HG03442 (cell line): ENCODE measurements at regions not wholly inside any gene's neighbourhood (a gene's known extent, or its start where the extent isn't known, plus 50 kb on each side); places are given as distances from the start of the nearest gene placed in this dataset.

ENCODE experiments used
- ATAC-seq: cut with Tn5 transposase; IDR thresholded peaks from one replicate; pipeline ENCODE4 v1.9.1; 2021; ENCODE audit warnings: mild to moderate bottlenecking, moderate library complexity; ENCODE audit not compliant: unreplicated experiment

GRCh38 chr14:83314764-83315163, 1781.1 kb upstream of the SEL1L start:
- no peak for ATAC-seq

- ATAC-seq = no peak
These were observed 1782.7 kb upstream of the SEL1L start for GRCh38 chr14:83316356-83316755.

GRCh38 chr14:83320837-83321236, 1787.2 kb upstream of the SEL1L start:
- ATAC-seq = no peak

- no peak for ATAC-seq
These were observed 1797.9 kb upstream of the SEL1L start for GRCh38 chr14:83331513-83331912.

- ATAC-seq = no peak
These were observed 1808.9 kb upstream of the SEL1L start for GRCh38 chr14:83342590-83342989.

DNA sequence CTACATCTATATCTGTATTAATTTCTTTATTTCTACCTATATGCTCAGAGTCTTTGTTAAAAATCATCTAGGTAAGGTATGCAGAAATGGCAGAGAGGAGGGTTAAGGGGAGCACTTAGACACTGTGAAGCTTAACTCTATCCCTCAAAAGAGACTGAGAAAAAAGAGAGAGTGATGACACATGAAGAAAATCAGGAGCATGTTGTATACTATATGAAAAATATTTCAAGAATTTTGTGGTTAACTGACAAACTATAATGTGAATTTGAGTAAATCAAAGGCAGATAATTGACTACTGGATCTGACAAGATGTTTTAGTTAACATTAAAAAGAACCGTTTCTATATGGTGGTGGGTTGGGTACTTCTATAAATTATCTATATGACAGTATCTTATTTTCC, 1814.2 kb upstream of the SEL1L start:
- no peak for ATAC-seq

DNA sequence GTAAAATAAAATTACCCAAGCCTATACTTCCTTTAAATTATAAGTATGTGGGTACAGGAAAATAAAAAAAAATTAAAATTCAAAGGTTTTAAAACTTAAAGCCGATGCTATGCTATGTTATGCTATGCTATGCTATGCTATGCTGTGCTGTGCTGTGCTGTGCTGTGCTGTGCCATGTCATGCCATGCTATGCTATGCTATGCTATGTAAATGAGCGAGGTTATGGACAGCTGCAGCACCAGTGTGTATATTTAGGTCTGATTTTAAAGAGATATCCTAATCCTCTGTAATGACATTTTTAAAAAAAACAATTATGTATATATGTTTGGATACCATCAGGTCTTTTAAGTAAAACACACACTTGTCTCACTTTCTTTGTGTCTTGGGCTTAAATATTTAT, 1822.0 kb upstream of the SEL1L start:
- ATAC-seq = no peak

DNA sequence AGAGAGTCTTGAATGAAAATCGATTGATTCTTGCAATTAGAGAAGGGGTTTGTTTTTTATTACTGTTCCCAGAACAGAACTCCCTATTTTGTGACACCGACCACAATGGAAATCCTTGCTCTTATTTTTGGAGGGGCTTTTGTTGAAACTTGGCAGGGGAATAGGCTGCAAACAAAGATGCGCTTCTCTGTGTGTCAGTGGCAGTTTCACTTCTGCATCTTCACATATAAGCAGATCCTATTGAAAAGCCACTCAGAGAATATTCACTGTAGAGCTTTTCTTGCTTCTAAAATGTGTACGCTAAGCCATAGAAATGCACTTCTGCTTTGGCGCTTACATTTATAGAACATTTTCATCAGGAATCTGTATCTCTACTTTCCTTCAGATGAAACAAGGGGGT, 1822.4 kb upstream of the SEL1L start:
- ATAC-seq = no peak

DNA sequence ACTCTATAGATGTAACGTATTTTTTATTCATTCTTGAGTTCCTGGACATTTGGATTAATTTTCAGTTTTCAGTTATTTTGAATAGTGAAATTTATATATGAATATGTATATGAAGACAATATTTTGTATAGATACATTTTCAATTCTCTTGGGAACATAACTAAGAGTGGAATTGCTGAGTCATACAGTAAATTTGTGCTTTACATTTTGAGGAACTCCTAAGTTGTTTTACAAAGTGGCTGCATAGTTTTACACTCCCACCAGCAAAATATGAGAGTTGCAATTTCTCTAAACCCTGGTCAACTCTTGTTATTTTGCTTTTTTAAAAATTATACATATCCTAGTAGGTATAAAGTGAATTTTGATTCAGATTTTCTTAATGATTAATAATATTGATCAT, 1838.6 kb upstream of the SEL1L start:
- no peak for ATAC-seq

DNA sequence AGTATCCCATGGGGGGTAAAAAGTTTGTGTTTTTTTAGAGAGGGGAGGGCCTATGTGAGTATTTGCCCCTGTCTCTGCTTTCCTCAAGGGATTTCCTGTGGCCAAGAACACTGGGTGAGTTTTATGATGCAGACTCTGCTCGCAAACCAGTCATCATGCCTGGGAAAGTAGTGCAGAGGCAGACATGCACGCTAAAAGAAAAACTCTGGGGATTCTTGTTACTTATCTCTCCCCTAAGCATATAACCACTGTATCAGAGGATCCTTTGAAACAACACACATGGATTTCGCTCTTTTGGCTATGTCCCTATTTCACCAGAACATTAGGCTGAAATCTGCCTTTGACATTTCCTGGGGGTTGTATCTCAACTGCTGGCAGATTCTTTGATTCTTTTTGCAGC, 1845.8 kb upstream of the SEL1L start:
- no peak for ATAC-seq

DNA sequence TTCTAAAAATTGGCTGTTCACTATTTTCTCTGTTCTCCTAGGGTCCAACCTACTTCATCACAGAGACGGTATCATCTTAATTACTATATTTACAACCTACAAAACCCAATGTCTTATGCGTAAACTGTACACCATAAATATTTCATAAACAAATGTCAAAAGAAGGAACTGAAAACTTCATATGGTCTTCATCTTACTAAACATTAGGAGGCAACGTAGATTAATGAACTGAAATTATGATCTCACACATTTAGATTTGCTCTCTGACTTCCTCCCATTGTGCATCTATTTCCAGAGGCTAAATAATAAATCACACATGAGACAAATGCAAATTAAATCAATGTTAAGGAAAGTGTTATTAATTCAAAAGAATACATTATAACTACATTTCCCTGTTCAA, 1850.6 kb upstream of the SEL1L start:
- no peak for ATAC-seq

GRCh38 chr14:83395321-83395720, 1861.7 kb upstream of the SEL1L start:
- ATAC-seq = no peak

DNA sequence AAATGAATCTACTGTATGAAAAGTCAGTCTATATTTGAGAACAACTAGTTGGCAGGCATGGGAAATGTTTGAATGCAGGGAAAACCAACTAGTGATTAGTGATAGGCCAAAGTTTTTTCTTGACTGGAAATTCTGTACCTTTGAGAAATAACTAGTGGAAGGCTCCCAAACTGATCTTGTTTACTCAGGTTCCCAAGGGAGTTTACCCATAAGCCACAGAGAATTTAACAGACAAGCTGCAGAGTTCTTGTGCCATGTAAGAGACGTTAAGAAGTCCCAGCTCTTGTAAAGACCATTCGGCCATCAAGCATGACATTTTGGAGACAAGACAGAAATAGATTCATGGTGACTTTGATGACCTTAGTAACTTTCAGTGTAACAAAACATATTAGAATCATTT, 1882.8 kb upstream of the SEL1L start:
- no peak for ATAC-seq

GRCh38 chr14:83419420-83419819, 1885.8 kb upstream of the SEL1L start:
- ATAC-seq = no peak

GRCh38 chr14:83421711-83422110, 1888.1 kb upstream of the SEL1L start:
- no peak for ATAC-seq

DNA sequence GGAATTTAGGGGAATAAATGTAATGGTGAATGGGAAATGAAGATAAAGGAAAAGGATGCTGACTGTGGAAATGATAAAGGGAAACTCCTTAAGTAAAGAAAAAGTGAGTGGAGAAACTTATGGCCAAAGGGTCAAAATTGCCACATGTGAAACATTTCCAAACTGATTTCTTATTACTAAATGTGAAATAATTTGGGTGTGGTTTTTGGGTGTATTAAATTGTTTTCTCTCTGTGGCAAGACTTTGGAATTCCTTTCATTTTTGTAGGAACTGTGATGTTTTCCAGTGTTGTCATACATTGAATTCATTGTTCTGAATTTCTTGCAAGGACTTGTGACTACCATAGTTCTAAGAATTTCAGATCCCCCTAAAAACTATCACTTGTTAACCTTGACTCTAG, 1891.5 kb upstream of the SEL1L start:
- ATAC-seq = no peak

- ATAC-seq = no peak
These were observed 1892.1 kb upstream of the SEL1L start for GRCh38 chr14:83425706-83426105.

GRCh38 chr14:83433618-83434017, 1900.0 kb upstream of the SEL1L start:
- ATAC-seq = no peak

GRCh38 chr14:83441801-83442200, 1908.1 kb upstream of the SEL1L start:
- ATAC-seq = no peak

DNA sequence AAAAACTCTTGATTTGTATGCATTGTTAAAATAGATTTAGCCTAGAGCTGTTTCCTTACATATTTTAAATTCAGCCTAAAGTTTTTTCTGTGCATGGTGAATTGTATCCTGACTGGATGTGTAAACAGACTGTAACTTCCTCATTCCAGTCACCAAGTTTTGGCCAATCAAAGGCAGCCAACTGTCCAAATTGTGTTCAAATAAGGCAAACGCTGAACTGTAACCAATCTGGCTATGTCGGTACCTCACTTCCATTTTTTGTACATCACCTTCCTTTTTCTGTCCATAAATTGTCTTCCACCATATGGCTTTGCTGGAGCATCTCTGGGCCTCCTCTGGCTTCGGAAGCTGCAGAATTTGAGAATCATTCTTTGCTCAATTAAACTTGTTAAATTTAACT, 1921.9 kb upstream of the SEL1L start:
- ATAC-seq = no peak

GRCh38 chr14:83461521-83461920, 1927.9 kb upstream of the SEL1L start:
- ATAC-seq = no peak

GRCh38 chr14:83462759-83463158, 1929.1 kb upstream of the SEL1L start:
- no peak for ATAC-seq

DNA sequence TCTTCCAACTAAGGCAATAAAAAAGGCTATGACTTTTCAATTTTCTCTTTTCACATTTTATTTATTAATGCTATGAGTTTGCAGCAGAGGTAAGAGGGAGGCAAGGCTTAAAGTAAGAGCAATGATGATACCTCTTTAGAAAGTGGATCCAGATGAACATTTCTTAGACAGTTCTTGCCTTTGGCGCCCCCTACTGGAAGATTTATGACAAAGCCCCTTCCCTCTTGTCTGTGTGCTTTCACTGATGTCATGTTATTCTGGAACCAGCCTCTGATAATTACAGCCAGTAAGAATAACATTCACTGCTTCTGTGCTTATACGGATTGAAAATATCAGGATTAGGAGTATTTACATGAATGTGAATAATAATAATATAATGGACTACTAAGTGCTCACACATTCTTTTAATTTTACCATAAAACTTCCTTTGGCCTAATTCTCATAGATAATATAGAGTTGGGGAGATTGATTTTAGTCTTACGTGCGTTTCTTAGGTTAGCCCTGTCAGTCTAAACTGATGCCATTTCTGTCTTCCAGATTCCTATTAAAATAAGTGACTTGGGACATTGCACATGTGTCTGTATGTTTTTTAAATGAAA, 1929.9 kb upstream of the SEL1L start:
- ATAC-seq = peak; percentile 45

DNA sequence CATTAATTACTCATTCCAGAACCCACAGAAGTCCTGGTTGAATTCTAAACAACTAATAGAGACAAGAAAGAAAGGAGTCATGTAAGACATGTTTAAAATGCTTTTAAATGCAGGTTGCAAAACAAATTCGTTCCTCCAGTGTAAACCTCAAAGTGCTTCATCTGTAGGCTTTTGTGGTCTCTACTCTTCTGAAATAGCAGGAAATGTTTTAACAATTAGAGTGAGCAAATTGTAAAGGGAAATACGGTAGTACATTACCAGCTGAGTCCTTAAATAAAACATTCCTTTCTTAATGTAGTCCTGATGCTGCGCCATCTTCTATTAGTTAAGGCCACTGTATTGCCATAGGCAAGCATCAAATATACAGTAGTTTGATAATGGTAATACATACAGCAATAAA, 1934.2 kb upstream of the SEL1L start:
- no peak for ATAC-seq
